ENCODE measurements at regions not wholly inside any gene's neighbourhood (a gene's known extent, or its start where the extent isn't known, plus 50 kb on each side); places are given as distances from the start of the nearest gene placed in this dataset.

GRCh38 chr15:46131876-46132275, 497.0 kb downstream of the SQOR start:
- no peak for DNase-seq
- intact Hi-C loops (cut with DNase I), result no loop called here
- ATAC-seq (ENCODE audit: poor library complexity), result no peak

GRCh38 chr15:46137443-46137842, 502.6 kb downstream of the SQOR start:
- ATAC-seq (ENCODE audit: poor library complexity) (no peak), DNase-seq (no peak)

GRCh38 chr15:46146002-46146401, 511.2 kb downstream of the SQOR start:
- no peak for DNase-seq
- intact Hi-C loops (cut with DNase I), result no loop called here
- no peak for ATAC-seq (ENCODE audit: poor library complexity)

More at GRCh38 chr15:46137443-46137842, 502.6 kb downstream of the SQOR start:
- intact Hi-C loops (cut with DNase I), result no loop called here

- intact Hi-C loops (cut with DNase I), result no loop called here
- ATAC-seq (ENCODE audit: poor library complexity) (no peak), DNase-seq (no peak)
These were observed 512.1 kb downstream of the SQOR start for GRCh38 chr15:46146915-46147314.

GRCh38 chr15:46151786-46152185, 517.0 kb downstream of the SQOR start:
- ATAC-seq (ENCODE audit: poor library complexity) (no peak), DNase-seq (no peak)
- intact Hi-C loops (cut with DNase I), result no loop called here

- ATAC-seq (ENCODE audit: poor library complexity) (no peak), DNase-seq (no peak)
- intact Hi-C loops (cut with DNase I), result no loop called here
These were observed 531.9 kb downstream of the SQOR start for GRCh38 chr15:46166750-46167149.

- intact Hi-C loops (cut with DNase I), result no loop called here
- no peak for DNase-seq
- ATAC-seq (ENCODE audit: poor library complexity), result no peak
These were observed 535.5 kb downstream of the SQOR start for GRCh38 chr15:46170326-46170725.

- no peak for DNase-seq
- intact Hi-C loops (cut with DNase I), result no loop called here
- ATAC-seq (ENCODE audit: poor library complexity), result no peak
These were observed 539.3 kb downstream of the SQOR start for GRCh38 chr15:46174122-46174521.

- ATAC-seq (ENCODE audit: poor library complexity) (no peak), DNase-seq (no peak)
- intact Hi-C loops (cut with DNase I), result no loop called here
These were observed 542.4 kb downstream of the SQOR start for GRCh38 chr15:46177219-46177618.

- intact Hi-C loops (cut with DNase I), result no loop called here
- ATAC-seq (ENCODE audit: poor library complexity), result no peak
- no peak for DNase-seq
These were observed 543.3 kb downstream of the SQOR start for GRCh38 chr15:46178138-46178537.

- no peak for ATAC-seq (ENCODE audit: poor library complexity)
- intact Hi-C loops (cut with DNase I), result no loop called here
- no peak for DNase-seq
These were observed 572.5 kb downstream of the SQOR start for GRCh38 chr15:46207341-46207740.

- intact Hi-C loops (cut with DNase I), result no loop called here
- no peak for ATAC-seq (ENCODE audit: poor library complexity)
- DNase-seq, result no peak
These were observed 578.7 kb downstream of the SQOR start for GRCh38 chr15:46213551-46213950.

- DNase-seq (no peak), ATAC-seq (ENCODE audit: poor library complexity) (no peak)
- intact Hi-C loops (cut with DNase I), result no loop called here
These were observed 588.0 kb downstream of the SQOR start for GRCh38 chr15:46222826-46223225.

GRCh38 chr15:46229263-46229662, 594.4 kb downstream of the SQOR start:
- DNase-seq (no peak), ATAC-seq (ENCODE audit: poor library complexity) (no peak)
- intact Hi-C loops (cut with DNase I), result no loop called here

GRCh38 chr15:46231786-46232185, 597.0 kb downstream of the SQOR start:
- no peak for DNase-seq
- ATAC-seq (ENCODE audit: poor library complexity), result no peak
- intact Hi-C loops (cut with DNase I), result no loop called here

GRCh38 chr15:46232471-46232870, 597.6 kb downstream of the SQOR start:
- DNase-seq, result no peak
- no peak for ATAC-seq (ENCODE audit: poor library complexity)
- intact Hi-C loops (cut with DNase I), result no loop called here

- intact Hi-C loops (cut with DNase I), result no loop called here
- ATAC-seq (ENCODE audit: poor library complexity), result no peak
- DNase-seq, result no peak
These were observed 608.1 kb downstream of the SQOR start for GRCh38 chr15:46242935-46243334.

GRCh38 chr15:46251903-46252302, 617.1 kb downstream of the SQOR start:
- DNase-seq, result no peak
- no peak for ATAC-seq (ENCODE audit: poor library complexity)
- intact Hi-C loops (cut with DNase I), result no loop called here

GRCh38 chr15:46258056-46258455, 623.2 kb downstream of the SQOR start:
- ATAC-seq (ENCODE audit: poor library complexity), result no peak
- intact Hi-C loops (cut with DNase I), result no loop called here
- no peak for DNase-seq

GRCh38 chr15:46260937-46261336, 626.1 kb downstream of the SQOR start:
- no peak for ATAC-seq (ENCODE audit: poor library complexity)
- intact Hi-C loops (cut with DNase I), result no loop called here
- DNase-seq, result no peak

- DNase-seq (no peak), ATAC-seq (ENCODE audit: poor library complexity) (no peak)
- intact Hi-C loops (cut with DNase I), result no loop called here
These were observed 631.0 kb downstream of the SQOR start for GRCh38 chr15:46265664-46266347.

Data from Right ventricle myocardium superior (tissue), 1 donor.